ENCODE measurements at regions not wholly inside any gene's neighbourhood (a gene's known extent, or its start where the extent isn't known, plus 50 kb on each side); places are given as distances from the start of the nearest gene placed in this dataset.
"Not testable (repeated sequence)": the region's sequence is repeated elsewhere in the genome, so short reads cannot be mapped to it uniquely, and the experiment has no call there.

GRCh38 chr3:25191673-25192072 lies 236.4 kb upstream of the RARB start (continued):
- TF ChIP-seq ZBTB26 (tag by site-specific recombination; optimal IDR thresholded peaks at IDR 0.05) (no peak), ZNF114 (tag by site-specific recombination; IDR thresholded peaks at IDR 0.05) (no peak), KLF10 (tag by site-specific recombination; IDR thresholded peaks at IDR 0.05) (no peak), ZNF426 (tag by site-specific recombination; IDR thresholded peaks at IDR 0.05) (no peak), ZSCAN16 (tag by site-specific recombination; IDR thresholded peaks at IDR 0.05) (no peak), MEIS1 (CRISPR knock-in tag; IDR thresholded peaks at IDR 0.05; ENCODE audit: borderline replicate concordance) (no peak), ZFP41 (tag by site-specific recombination; IDR thresholded peaks at IDR 0.05; ENCODE audit: borderline replicate concordance) (no peak)

GRCh38 chr3:25199567-25199966 lies 228.5 kb upstream of the RARB start:
- H3K36me3 ChIP-seq (ENCODE audit: control insufficient read depth in 2 of 2, insufficient read depth in 1 of 2, low read length in 2 of 2); H3K27ac ChIP-seq (ENCODE audit: extremely low read depth, low read depth, low read length); H3K4me1 ChIP-seq (ENCODE audit: control insufficient read depth, insufficient read depth, low read length); CTCF ChIA-PET; H3K4me3 ChIP-seq (ENCODE audit: low read depth, low read length); H3K9me3 ChIP-seq (ENCODE audit: control insufficient read depth, insufficient read depth, low read depth, low read length); POLR2A ChIA-PET: not testable (repeated sequence)
- TF ChIP-seq ZNF280D (tag by site-specific recombination; IDR thresholded peaks at IDR 0.05) (peak; percentile 73), ZNF146 (tag by site-specific recombination; IDR thresholded peaks at IDR 0.05) (peak; percentile 69)

GRCh38 chr3:25212736-25213135 lies 215.3 kb upstream of the RARB start:
- H3K9me3 ChIP-seq (ENCODE audit: control insufficient read depth, insufficient read depth, low read depth, low read length) = no peaks in the 10 kb centered on the region
- H3K4me1 ChIP-seq (ENCODE audit: control insufficient read depth, insufficient read depth, low read length) = no peaks in the 10 kb centered on the region
- ChIA-PET CTCF (no interaction called here), POLR2A (no interaction called here)
- no peak overlapping the region for H3K4me3 ChIP-seq (ENCODE audit: low read depth, low read length)
- H3K27ac ChIP-seq (ENCODE audit: extremely low read depth, low read depth, low read length) = no peak overlapping the region
- no peaks in the 10 kb centered on the region for H3K36me3 ChIP-seq (ENCODE audit: control insufficient read depth in 2 of 2, insufficient read depth in 1 of 2, low read length in 2 of 2)
- TF ChIP-seq ZNF292 (tag by site-specific recombination; IDR thresholded peaks at IDR 0.05; ENCODE audit: borderline replicate concordance, low read depth) (no peak), ZNF549 (tag by site-specific recombination; IDR thresholded peaks at IDR 0.05) (no peak), ZNF112 (tag by site-specific recombination; IDR thresholded peaks at IDR 0.05) (no peak), ZBTB10 (tag by site-specific recombination; IDR thresholded peaks at IDR 0.05) (no peak), ZNF211 (tag by site-specific recombination; IDR thresholded peaks at IDR 0.05; ENCODE audit: low read depth) (no peak), ZNF157 (tag by site-specific recombination; IDR thresholded peaks at IDR 0.05) (no peak), ZNF548 (tag by site-specific recombination; IDR thresholded peaks at IDR 0.05) (no peak), IKZF3 (tag by site-specific recombination; IDR thresholded peaks at IDR 0.05) (no peak), KLF9 (tag by site-specific recombination; IDR thresholded peaks at IDR 0.05; ENCODE audit: low read depth) (no peak), KLF16 (tag by site-specific recombination; IDR thresholded peaks at IDR 0.05) (no peak), ZNF776 (tag by site-specific recombination; IDR thresholded peaks at IDR 0.05; ENCODE audit: borderline replicate concordance) (no peak), ZNF223 (tag by site-specific recombination; IDR thresholded peaks at IDR 0.05) (no peak), TSHZ1 (tag by site-specific recombination; IDR thresholded peaks at IDR 0.05; ENCODE audit: borderline replicate concordance) (no peak), ZNF555 (tag by site-specific recombination; conservative IDR thresholded peaks at IDR 0.05) (no peak), ZNF121 (tag by site-specific recombination; IDR thresholded peaks at IDR 0.05) (no peak), ZNF335 (tag by site-specific recombination; conservative IDR thresholded peaks at IDR 0.05) (no peak)

Data from HEK293 (cell line).